Naive B cell (primary cell): ENCODE measurements at regions not wholly inside any gene's neighbourhood (a gene's known extent, or its start where the extent isn't known, plus 50 kb on each side); places are given as distances from the start of the nearest gene placed in this dataset.

ENCODE experiments used
- ATAC-seq, 2 donors: fragments of 150-1000 bp; cut with Tn5 transposase; 2 replicates each; pipeline ENCODE4 v1.10.0; 2021; ENCODE audit warnings: low read depth in 2 of 2, mild to moderate bottlenecking in 2 of 2, moderate library complexity in 2 of 2
- DNase-seq: peaks from one replicate; pipeline ENCODE4 v3.0.0; 2022
- H3K27ac Mint-ChIP-seq, 6 donors: one replicate each; pipeline ENCODE4 v1.8.0; 2020 to 2022; ENCODE audit warnings: mild to moderate bottlenecking in 6 of 6, mixed read lengths in 6 of 6, moderate library complexity in 5 of 6, inconsistent platforms in 2 of 6
- H3K27me3 Mint-ChIP-seq, 3 donors: one replicate each; pipeline ENCODE4 v1.8.0; 2021 to 2022; ENCODE audit warnings: mixed read lengths in 3 of 3, mild to moderate bottlenecking in 1 of 3
- H3K36me3 Mint-ChIP-seq, 2 donors: one replicate each; pipeline ENCODE4 v1.8.0; 2020 to 2022; ENCODE audit warnings: mixed read lengths in 2 of 2, inconsistent platforms in 1 of 2, mild to moderate bottlenecking in 1 of 2
- H3K4me1 Mint-ChIP-seq, 3 donors: one replicate each; pipeline ENCODE4 v1.8.0; 2020 to 2022; ENCODE audit warnings: mixed read lengths in 3 of 3, inconsistent platforms in 1 of 3, mild to moderate bottlenecking in 1 of 3, moderate library complexity in 1 of 3
- H3K4me3 Mint-ChIP-seq, 8 donors: one replicate each; pipeline ENCODE4 v1.8.0; 2020 to 2022; ENCODE audit warnings: mild to moderate bottlenecking in 8 of 8, mixed read lengths in 8 of 8, moderate library complexity in 8 of 8, inconsistent platforms in 2 of 8
- H3K9me3 Mint-ChIP-seq, 7 donors: one replicate each; pipeline ENCODE4 v1.8.0; 2020 to 2022; ENCODE audit warnings: mixed read lengths in 7 of 7, mild to moderate bottlenecking in 5 of 7, inconsistent platforms in 2 of 7, moderate library complexity in 1 of 7

GRCh38 chr13:91154558-91155353 is 192.7 kb upstream of the MIR17HG start:
- no peaks in the 10 kb centered on the region for H3K4me1 Mint-ChIP-seq

GRCh38 chr13:91155512-91156114 is 191.9 kb upstream of the MIR17HG start:
- DNase-seq (no peak), ATAC-seq (no peak)
- Mint-ChIP-seq H3K9me3 (peaks cover 0 to 2% (median 0%) of the 10 kb centered on the region in 7 donors), H3K4me1 (no peaks in the 10 kb centered on the region), H3K36me3 (no peaks in the 10 kb centered on the region), H3K27me3 (peaks cover 0 to 5% (median 0%) of the 10 kb centered on the region in 3 donors), H3K4me3 (no peak overlapping the region), H3K27ac (no peak overlapping the region)

More at GRCh38 chr13:91154558-91155353, 192.7 kb upstream of the MIR17HG start:
- Mint-ChIP-seq H3K36me3 (no peaks in the 10 kb centered on the region), H3K27me3 (peaks cover 0 to 5% (median 0%) of the 10 kb centered on the region in 3 donors), H3K9me3 (peaks cover 0 to 2% (median 0%) of the 10 kb centered on the region in 7 donors), H3K27ac (no peak overlapping the region), H3K4me3 (no peak overlapping the region)
- no peak for ATAC-seq
- no peak for DNase-seq

- no peak for DNase-seq
- H3K4me1 Mint-ChIP-seq = no peaks in the 10 kb centered on the region
These were observed 190.0 kb upstream of the MIR17HG start for GRCh38 chr13:91157273-91158016.

GRCh38 chr13:91158017-91158395 is 189.5 kb upstream of the MIR17HG start:
- Mint-ChIP-seq H3K9me3 (peaks cover 0 to 2% (median 0%) of the 10 kb centered on the region in 7 donors), H3K27me3 (peaks cover 0 to 5% (median 0%) of the 10 kb centered on the region in 3 donors), H3K27ac (no peak overlapping the region), H3K4me3 (no peak overlapping the region), H3K4me1 (no peaks in the 10 kb centered on the region), H3K36me3 (no peaks in the 10 kb centered on the region)
- ATAC-seq (no peak), DNase-seq (no peak)

More at GRCh38 chr13:91157273-91158016, 190.0 kb upstream of the MIR17HG start:
- ATAC-seq = no peak
- Mint-ChIP-seq H3K27me3 (peaks cover 0 to 5% (median 0%) of the 10 kb centered on the region in 3 donors), H3K27ac (peak overlapping the region in 1 of 6 donors; percentile 23), H3K4me3 (no peak overlapping the region), H3K36me3 (no peaks in the 10 kb centered on the region), H3K9me3 (peaks cover 0 to 2% (median 0%) of the 10 kb centered on the region in 7 donors)

GRCh38 chr13:91162180-91162579 is 185.3 kb upstream of the MIR17HG start:
- H3K27me3 Mint-ChIP-seq = peaks cover 0 to 5% (median 0%) of the 10 kb centered on the region in 3 donors
- DNase-seq (no peak), ATAC-seq (no peak)
- no peaks in the 10 kb centered on the region for H3K36me3 Mint-ChIP-seq
- no peak overlapping the region for H3K27ac Mint-ChIP-seq
- H3K4me3 Mint-ChIP-seq = no peak overlapping the region
- no peaks in the 10 kb centered on the region for H3K4me1 Mint-ChIP-seq
- H3K9me3 Mint-ChIP-seq = peaks cover 0 to 2% (median 0%) of the 10 kb centered on the region in 7 donors

GRCh38 chr13:91162589-91162988 is 184.9 kb upstream of the MIR17HG start:
- peaks cover 0 to 2% (median 0%) of the 10 kb centered on the region in 7 donors for H3K9me3 Mint-ChIP-seq
- H3K4me1 Mint-ChIP-seq = no peaks in the 10 kb centered on the region
- peaks cover 0 to 5% (median 0%) of the 10 kb centered on the region in 3 donors for H3K27me3 Mint-ChIP-seq
- H3K27ac Mint-ChIP-seq = no peak overlapping the region
- DNase-seq (no peak), ATAC-seq (no peak)
- H3K36me3 Mint-ChIP-seq = no peaks in the 10 kb centered on the region
- no peak overlapping the region for H3K4me3 Mint-ChIP-seq

- Mint-ChIP-seq H3K4me1 (no peaks in the 10 kb centered on the region), H3K9me3 (no peaks in the 10 kb centered on the region), H3K27ac (no peak overlapping the region), H3K4me3 (no peak overlapping the region), H3K27me3 (no peaks in the 10 kb centered on the region), H3K36me3 (no peaks in the 10 kb centered on the region)
- no peak for ATAC-seq
- DNase-seq = no peak
These were observed 181.7 kb upstream of the MIR17HG start for GRCh38 chr13:91165758-91166157.

GRCh38 chr13:91166714-91167511 is 180.6 kb upstream of the MIR17HG start:
- no peak overlapping the region for H3K4me3 Mint-ChIP-seq
- H3K4me1 Mint-ChIP-seq = no peaks in the 10 kb centered on the region
- H3K27ac Mint-ChIP-seq = no peak overlapping the region
- H3K36me3 Mint-ChIP-seq = no peaks in the 10 kb centered on the region
- ATAC-seq = no peak
- DNase-seq = no peak
- no peaks in the 10 kb centered on the region for H3K9me3 Mint-ChIP-seq
- peaks cover 0 to 7% (median 0%) of the 10 kb centered on the region in 3 donors for H3K27me3 Mint-ChIP-seq

- Mint-ChIP-seq H3K9me3 (no peaks in the 10 kb centered on the region), H3K4me3 (no peak overlapping the region), H3K27ac (no peak overlapping the region), H3K27me3 (peaks cover 0 to 7% (median 0%) of the 10 kb centered on the region in 3 donors), H3K36me3 (no peaks in the 10 kb centered on the region), H3K4me1 (no peaks in the 10 kb centered on the region)
- ATAC-seq (no peak), DNase-seq (no peak)
These were observed 179.6 kb upstream of the MIR17HG start for GRCh38 chr13:91167706-91168385.

GRCh38 chr13:91168386-91168711 is 179.1 kb upstream of the MIR17HG start:
- H3K27me3 Mint-ChIP-seq = peaks cover 0 to 9% (median 0%) of the 10 kb centered on the region in 3 donors
- no peak overlapping the region for H3K27ac Mint-ChIP-seq
- no peaks in the 10 kb centered on the region for H3K4me1 Mint-ChIP-seq
- H3K4me3 Mint-ChIP-seq = no peak overlapping the region
- no peaks in the 10 kb centered on the region for H3K36me3 Mint-ChIP-seq
- no peaks in the 10 kb centered on the region for H3K9me3 Mint-ChIP-seq
- ATAC-seq = no peak
- DNase-seq = no peak

- no peaks in the 10 kb centered on the region for H3K36me3 Mint-ChIP-seq
- H3K4me3 Mint-ChIP-seq = no peak overlapping the region
These were observed 178.0 kb upstream of the MIR17HG start for GRCh38 chr13:91169321-91170050.

GRCh38 chr13:91172160-91172559 is 175.3 kb upstream of the MIR17HG start:
- Mint-ChIP-seq H3K36me3 (peaks cover 0 to 7% of the 10 kb centered on the region in 2 donors), H3K4me3 (no peak overlapping the region), H3K4me1 (peaks cover 0 to 6% (median 0%) of the 10 kb centered on the region in 3 donors), H3K27ac (no peak overlapping the region), H3K27me3 (peaks cover 15 to 23% (median 18%) of the 10 kb centered on the region in 3 donors), H3K9me3 (peaks cover 0 to 4% (median 0%) of the 10 kb centered on the region in 7 donors)
- DNase-seq (no peak), ATAC-seq (no peak)

More at GRCh38 chr13:91169321-91170050, 178.0 kb upstream of the MIR17HG start:
- peaks cover 0 to under 1% (median 0%) of the 10 kb centered on the region in 3 donors for H3K4me1 Mint-ChIP-seq
- no peak for DNase-seq
- H3K27me3 Mint-ChIP-seq = peaks cover 0 to 11% (median 3%) of the 10 kb centered on the region in 3 donors
- ATAC-seq = no peak
- H3K27ac Mint-ChIP-seq = no peak overlapping the region
- H3K9me3 Mint-ChIP-seq = peaks cover 0 to under 1% (median 0%) of the 10 kb centered on the region in 7 donors
